Tibial nerve (tissue), 3 donors: ENCODE measurements at regions not wholly inside any gene's neighbourhood (a gene's known extent, or its start where the extent isn't known, plus 50 kb on each side); places are given as distances from the start of the nearest gene placed in this dataset.

Experiments
- CTCF ChIP-seq, 5 experiments: fragments of 200-600 bp in 3 of 5; fragments of 450-650 bp in 2 of 5; sonication (generic) in 3 of 5; IDR thresholded peaks; one replicate each; pipeline ENCODE4 v1.5.1; 2016 to 2019; ENCODE audit warnings: antibody characterized with exemption in 5 of 5, mild to moderate bottlenecking in 3 of 5, moderate library complexity in 2 of 5
- POLR2A ChIP-seq, 2 donors: fragments of 450-650 bp; IDR thresholded peaks; one replicate each; pipeline ENCODE4 v1.6.1; 2017; ENCODE audit warnings: antibody characterized with exemption in 2 of 2, mild to moderate bottlenecking in 2 of 2, moderate library complexity in 2 of 2

- TF ChIP-seq POLR2A (IDR thresholded peaks at IDR 0.05) (no peak), CTCF (IDR thresholded peaks at IDR 0.05) (no peak)
These were observed 59.8 kb upstream of the ZPLD1 start for GRCh38 chr3:102374863-102375634.
